Smooth muscle cell (in vitro differentiated cells): ENCODE measurements at regions not wholly inside any gene's neighbourhood (a gene's known extent, or its start where the extent isn't known, plus 50 kb on each side); places are given as distances from the start of the nearest gene placed in this dataset.

Experiments
- DNase-seq: peaks from one replicate; lab custom pipeline; 2025; ENCODE audit not compliant: unreplicated experiment; lab: John Stamatoyannopoulos, UW
- H2AFZ ChIP-seq: fragments of 200-600 bp; sonication (generic); 2 replicates; pipeline ENCODE4 v1.6.0; 2016; ENCODE audit warnings: antibody characterized with exemption, low read depth, mild to moderate bottlenecking
- H3F3A ChIP-seq: fragments of 200-600 bp; sonication (generic); 2 replicates; pipeline ENCODE4 v1.6.0; 2017; ENCODE audit warnings: antibody characterized with exemption, low read depth
- H3K27ac ChIP-seq: fragments of 200-600 bp; sonication (generic); 2 replicates; pipeline ENCODE4 v1.5.1; 2016; ENCODE audit warnings: low read depth, mild to moderate bottlenecking
- H3K27me3 ChIP-seq: fragments of 200-600 bp; sonication (generic); 2 replicates; pipeline ENCODE4 v1.6.1; 2016; ENCODE audit warnings: low read depth, mild to moderate bottlenecking
- H3K36me3 ChIP-seq: fragments of 200-600 bp; sonication (generic); 2 replicates; pipeline ENCODE4 v1.5.1; 2016; ENCODE audit warnings: low read depth
- H3K4me1 ChIP-seq: fragments of 200-600 bp; sonication (generic); 2 replicates; pipeline ENCODE4 v1.5.1; 2016; ENCODE audit warnings: low read depth
- H3K4me2 ChIP-seq: fragments of 200-600 bp; sonication (generic); 2 replicates; pipeline ENCODE4 v1.6.0; 2016; ENCODE audit warnings: mild to moderate bottlenecking
- H3K4me3 ChIP-seq: fragments of 200-600 bp; sonication (generic); 2 replicates; pipeline ENCODE4 v1.5.1; 2016; ENCODE audit warnings: mild to moderate bottlenecking
- H3K79me2 ChIP-seq: fragments of 200-600 bp; sonication (generic); 2 replicates; pipeline ENCODE4 v1.6.0; 2016; ENCODE audit warnings: low read depth, mild to moderate bottlenecking
- H3K9ac ChIP-seq: fragments of 200-600 bp; sonication (generic); 2 replicates; pipeline ENCODE4 v1.6.0; 2016; ENCODE audit warnings: low read depth
- H3K9me3 ChIP-seq: fragments of 200-600 bp; sonication (generic); replicated peaks from 2 replicates; pipeline ENCODE4 v1.5.1; 2016; ENCODE audit warnings: low read depth
- H4K20me1 ChIP-seq: fragments of 200-600 bp; sonication (generic); 2 replicates; pipeline ENCODE4 v1.6.0; 2016; ENCODE audit warnings: low read depth
- WGBS: methylation state at CpG from one replicate; pipeline ENCODE4 v1.1.7; 2016; ENCODE audit warnings: low lambda C conversion rate; 5-methylcytosine and 5-hydroxymethylcytosine counted together
- TF ChIP-seq, protein P1 (sequence below): fragments of 200-600 bp; sonication (generic); IDR thresholded peaks from 2 replicates; pipeline ENCODE4 v1.5.1; 2017; ENCODE audit warnings: borderline replicate concordance, mild to moderate bottlenecking, antibody characterized with exemption; ENCODE audit not compliant: insufficient read depth, poor library complexity, severe bottlenecking

DNA sequence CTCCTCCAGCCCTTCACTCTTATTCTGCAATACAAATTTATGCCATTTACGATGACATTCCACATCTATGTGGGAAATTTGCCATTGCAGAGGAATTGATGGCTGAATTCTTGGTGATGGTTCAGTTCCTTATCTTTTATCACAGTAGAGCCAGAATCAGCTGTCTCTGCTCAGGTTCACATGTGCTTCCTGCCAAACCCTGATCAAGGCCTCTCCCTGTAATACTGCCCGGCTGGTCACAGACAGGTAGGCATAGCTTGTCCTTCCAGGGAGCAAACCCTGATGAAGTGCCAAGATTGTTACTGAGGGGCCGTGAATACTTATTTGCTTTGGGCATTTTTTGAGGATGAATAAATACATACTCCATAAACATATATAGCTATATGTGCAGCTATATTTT lies 450.0 kb downstream of the NSUN3 start:
- no peak overlapping the region for H3K4me2 ChIP-seq
- TF ChIP-seq, protein P1, sequence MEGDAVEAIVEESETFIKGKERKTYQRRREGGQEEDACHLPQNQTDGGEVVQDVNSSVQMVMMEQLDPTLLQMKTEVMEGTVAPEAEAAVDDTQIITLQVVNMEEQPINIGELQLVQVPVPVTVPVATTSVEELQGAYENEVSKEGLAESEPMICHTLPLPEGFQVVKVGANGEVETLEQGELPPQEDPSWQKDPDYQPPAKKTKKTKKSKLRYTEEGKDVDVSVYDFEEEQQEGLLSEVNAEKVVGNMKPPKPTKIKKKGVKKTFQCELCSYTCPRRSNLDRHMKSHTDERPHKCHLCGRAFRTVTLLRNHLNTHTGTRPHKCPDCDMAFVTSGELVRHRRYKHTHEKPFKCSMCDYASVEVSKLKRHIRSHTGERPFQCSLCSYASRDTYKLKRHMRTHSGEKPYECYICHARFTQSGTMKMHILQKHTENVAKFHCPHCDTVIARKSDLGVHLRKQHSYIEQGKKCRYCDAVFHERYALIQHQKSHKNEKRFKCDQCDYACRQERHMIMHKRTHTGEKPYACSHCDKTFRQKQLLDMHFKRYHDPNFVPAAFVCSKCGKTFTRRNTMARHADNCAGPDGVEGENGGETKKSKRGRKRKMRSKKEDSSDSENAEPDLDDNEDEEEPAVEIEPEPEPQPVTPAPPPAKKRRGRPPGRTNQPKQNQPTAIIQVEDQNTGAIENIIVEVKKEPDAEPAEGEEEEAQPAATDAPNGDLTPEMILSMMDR = no peak
- H3K27me3 ChIP-seq = no peaks in the 10 kb centered on the region
- no peaks in the 10 kb centered on the region for H3K4me1 ChIP-seq
- no peaks in the 10 kb centered on the region for H3F3A ChIP-seq
- H2AFZ ChIP-seq = no peak overlapping the region
- no peaks in the 10 kb centered on the region for H4K20me1 ChIP-seq
- H3K4me3 ChIP-seq = no peak overlapping the region
- H3K9ac ChIP-seq = no peak overlapping the region
- no peaks in the 10 kb centered on the region for H3K79me2 ChIP-seq
- H3K36me3 ChIP-seq = no peaks in the 10 kb centered on the region
- WGBS = 95% methylated on average over 3 of the region's 3 CpGs
- no peak for DNase-seq
- H3K9me3 ChIP-seq = no peaks in the 10 kb centered on the region
- no peak overlapping the region for H3K27ac ChIP-seq

DNA sequence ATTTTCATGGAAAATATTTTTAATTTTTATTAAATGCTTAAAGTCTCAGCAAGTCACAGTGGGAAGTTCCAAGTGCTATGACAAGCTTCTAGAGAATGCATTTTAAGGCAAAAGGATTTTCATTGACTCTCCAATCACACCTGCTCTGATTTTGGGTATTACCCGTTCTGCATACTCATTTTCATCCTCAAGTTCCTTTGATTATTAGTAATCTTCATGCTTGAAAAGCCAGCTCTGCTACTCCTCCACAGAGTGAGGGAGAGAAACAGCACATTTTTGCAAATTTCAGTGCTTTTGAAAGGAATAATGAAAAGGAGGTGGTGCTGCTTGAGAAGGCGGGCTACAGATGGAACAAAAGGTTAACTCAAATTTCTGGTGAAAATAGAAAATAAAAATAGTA lies 450.7 kb downstream of the NSUN3 start:
- 91% methylated on average over 2 of the region's 2 CpGs for WGBS
- Histone ChIP-seq H3K27ac (no peak overlapping the region), H3K79me2 (no peaks in the 10 kb centered on the region), H3F3A (no peaks in the 10 kb centered on the region), H3K9ac (no peak overlapping the region), H3K36me3 (no peaks in the 10 kb centered on the region), H4K20me1 (no peaks in the 10 kb centered on the region), H3K27me3 (no peaks in the 10 kb centered on the region), H3K4me1 (no peaks in the 10 kb centered on the region), H3K9me3 (no peaks in the 10 kb centered on the region), H2AFZ (no peak overlapping the region), H3K4me2 (no peak overlapping the region), H3K4me3 (no peak overlapping the region)
- TF ChIP-seq, protein P1 = no peak
- DNase-seq = no peak

DNA sequence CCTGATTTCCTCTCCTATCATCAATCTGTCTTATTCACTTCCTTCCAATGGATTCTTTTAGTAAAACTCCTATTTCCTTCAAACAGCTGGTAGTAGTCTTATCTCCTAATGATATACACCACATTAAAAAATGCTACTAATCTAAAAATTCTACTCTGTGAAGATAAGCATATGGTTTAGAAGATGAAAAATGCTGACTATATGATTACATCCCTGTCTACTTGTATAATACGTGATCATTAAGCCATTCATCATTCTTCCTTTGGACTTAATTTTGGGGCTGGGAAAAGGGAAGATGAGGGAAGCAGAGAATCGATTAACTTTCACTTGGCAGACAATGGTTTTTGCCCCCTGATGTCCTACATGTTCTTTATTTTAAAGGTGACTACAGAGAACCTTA lies 453.1 kb downstream of the NSUN3 start:
- 89% methylated on average over 2 of the region's 2 CpGs for WGBS

DNA sequence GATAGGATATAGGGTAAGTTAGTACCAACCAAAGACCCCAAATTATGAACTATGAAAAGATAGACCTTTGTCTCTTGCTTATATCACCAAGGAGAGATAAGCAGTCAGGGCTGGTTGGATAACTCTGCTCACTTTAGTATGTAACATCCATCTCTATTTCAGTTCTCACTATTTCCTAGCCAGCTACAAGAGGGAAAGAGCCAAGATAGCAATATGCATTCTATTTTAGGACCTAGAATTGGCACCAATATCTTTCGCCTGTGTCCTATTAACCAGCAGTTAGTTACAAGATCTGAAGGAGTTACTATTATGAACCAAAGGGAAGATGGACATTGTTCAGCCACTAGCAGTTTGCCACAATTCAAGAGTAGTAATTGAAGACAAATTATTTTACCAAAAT lies 457.5 kb downstream of the NSUN3 start:
- Histone ChIP-seq H3K4me3 (no peak overlapping the region), H3K9ac (no peak overlapping the region), H3K27ac (no peak overlapping the region), H4K20me1 (no peaks in the 10 kb centered on the region), H3K4me1 (peaks cover 9% of the 10 kb centered on the region), H3K79me2 (no peaks in the 10 kb centered on the region), H3K4me2 (no peak overlapping the region), H3K27me3 (no peaks in the 10 kb centered on the region), H3K9me3 (no peaks in the 10 kb centered on the region), H2AFZ (no peak overlapping the region), H3K36me3 (no peaks in the 10 kb centered on the region), H3F3A (no peaks in the 10 kb centered on the region)
- WGBS = 97% methylated on average over 1 of the region's 1 CpG
- DNase-seq = no peak
- TF ChIP-seq, protein P1 = no peak

More for the DNA sequence above, 453.1 kb downstream of the NSUN3 start:
- no peak overlapping the region for H2AFZ ChIP-seq
- H3K27me3 ChIP-seq = no peaks in the 10 kb centered on the region
- TF ChIP-seq, protein P1 = no peak
- no peaks in the 10 kb centered on the region for H3K79me2 ChIP-seq
- no peak for DNase-seq
- H3K4me3 ChIP-seq = no peak overlapping the region
- H3K27ac ChIP-seq = no peak overlapping the region
- H3K9ac ChIP-seq = no peak overlapping the region
- no peaks in the 10 kb centered on the region for H4K20me1 ChIP-seq
- no peak overlapping the region for H3K4me2 ChIP-seq
- no peaks in the 10 kb centered on the region for H3K4me1 ChIP-seq
- H3K36me3 ChIP-seq = no peaks in the 10 kb centered on the region
- no peaks in the 10 kb centered on the region for H3K9me3 ChIP-seq
- no peaks in the 10 kb centered on the region for H3F3A ChIP-seq
